Neural cell (in vitro differentiated cells): ENCODE measurements at regions not wholly inside any gene's neighbourhood (a gene's known extent, or its start where the extent isn't known, plus 50 kb on each side); places are given as distances from the start of the nearest gene placed in this dataset.

ENCODE experiments used
- H2AFZ ChIP-seq: fragments of 200-600, 300-800 bp; sonication (generic), shearing (Covaris generic); 2 replicates; pipeline ENCODE4 v1.6.0; 2014; ENCODE audit warnings: low read depth, mild to moderate bottlenecking, antibody characterized with exemption, low read length, moderate library complexity
- H3F3A ChIP-seq: fragments of 200-600 bp; shearing (Covaris generic); 2 replicates; pipeline ENCODE4 v1.6.1; 2016; ENCODE audit warnings: mild to moderate bottlenecking, moderate library complexity, mixed read lengths, antibody characterized with exemption, low read length; ENCODE audit not compliant: insufficient read depth, poor library complexity, severe bottlenecking
- H3K27ac ChIP-seq: fragments of 200-600, 300-800 bp; sonication (generic), shearing (Covaris generic); 2 replicates; pipeline ENCODE4 v1.5.1; 2014; ENCODE audit warnings: mild to moderate bottlenecking, low read length, moderate library complexity
- H3K27me3 ChIP-seq: fragments of 300-800, 200-600 bp; sonication (generic), shearing (Covaris generic); 2 replicates; pipeline ENCODE4 v1.6.0; 2014; ENCODE audit warnings: mild to moderate bottlenecking, low read depth, low read length, moderate library complexity; ENCODE audit not compliant: insufficient read depth
- H3K36me3 ChIP-seq: fragments of 300-800, 200-600 bp; sonication (generic), shearing (Covaris generic); 2 replicates; pipeline ENCODE4 v1.5.1; 2014; ENCODE audit warnings: mild to moderate bottlenecking, antibody characterized with exemption, low read length, moderate library complexity; ENCODE audit not compliant: insufficient read depth
- H3K4me2 ChIP-seq: fragments of 300-800, 200-600 bp; sonication (generic), shearing (Covaris generic); 2 replicates; pipeline ENCODE4 v1.6.0; 2014; ENCODE audit warnings: mild to moderate bottlenecking, low read length
- H3K4me3 ChIP-seq: fragments of 300-800, 200-600 bp; sonication (generic), shearing (Covaris generic); 2 replicates; pipeline ENCODE4 v1.5.1; 2014; ENCODE audit warnings: mild to moderate bottlenecking, low read length, moderate library complexity
- H3K79me2 ChIP-seq: fragments of 200-600 bp; shearing (Covaris generic); replicated peaks from 2 replicates; pipeline ENCODE4 v1.6.0; 2014; ENCODE audit warnings: mild to moderate bottlenecking, low read length, moderate library complexity; ENCODE audit not compliant: insufficient read depth
- H3K9ac ChIP-seq: fragments of 300-800, 200-600 bp; sonication (generic), shearing (Covaris generic); 2 replicates; pipeline ENCODE4 v1.6.1; 2016; ENCODE audit warnings: mild to moderate bottlenecking, low read length, mixed read lengths
- H3K9me2 ChIP-seq: fragments of 200-600 bp; shearing (Covaris generic); 2 replicates; pipeline ENCODE4 v1.6.1; 2016; ENCODE audit warnings: mild to moderate bottlenecking, low read length, mixed read lengths; ENCODE audit not compliant: insufficient read depth
- H3K9me3 ChIP-seq: fragments of 200-600, 300-800 bp; sonication (generic), shearing (Covaris generic); 2 replicates; pipeline ENCODE4 v1.6.1; 2016; ENCODE audit warnings: mild to moderate bottlenecking, mixed run types, low read length, moderate library complexity, mixed read lengths
- H4K20me1 ChIP-seq: fragments of 200-600 bp; shearing (Covaris generic); 2 replicates; pipeline ENCODE4 v1.6.1; 2016; ENCODE audit warnings: mild to moderate bottlenecking, mixed run types; ENCODE audit not compliant: insufficient read depth
- EP300 ChIP-seq: fragments of 450-650 bp; conservative IDR thresholded peaks from 2 replicates; pipeline ENCODE4 v1.6.1; 2014; ENCODE audit warnings: antibody characterized with exemption, mild to moderate bottlenecking, moderate library complexity; ENCODE audit not compliant: poor library complexity, severe bottlenecking
- EZH2 ChIP-seq: fragments of 200-600, 300-800 bp; shearing (Covaris generic), sonication (generic); IDR thresholded peaks from 2 replicates; pipeline ENCODE4 v1.6.1; 2014; ENCODE audit warnings: antibody characterized with exemption, low read length, borderline replicate concordance, mild to moderate bottlenecking; ENCODE audit not compliant: insufficient read depth, poor library complexity, severe bottlenecking
- MXI1 ChIP-seq: fragments of 450-650 bp; conservative IDR thresholded peaks from 2 replicates; pipeline ENCODE4 v1.6.1; 2014; ENCODE audit warnings: antibody characterized with exemption, mild to moderate bottlenecking; ENCODE audit not compliant: poor library complexity, severe bottlenecking
- POLR2AphosphoS5 ChIP-seq: IDR thresholded peaks from 2 replicates; pipeline ENCODE4 v1.6.1; 2012
- RAD21 ChIP-seq: fragments of 450-650 bp; conservative IDR thresholded peaks from 2 replicates; pipeline ENCODE4 v1.6.1; 2014; ENCODE audit warnings: antibody characterized with exemption, mild to moderate bottlenecking, moderate library complexity
- SMC3 ChIP-seq: fragments of 450-650 bp; conservative IDR thresholded peaks from 2 replicates; pipeline ENCODE4 v1.6.1; 2014; ENCODE audit warnings: antibody characterized with exemption, mild to moderate bottlenecking, moderate library complexity; ENCODE audit not compliant: poor library complexity
- TAF1 ChIP-seq: IDR thresholded peaks from 2 replicates; pipeline ENCODE4 v1.6.1; 2012; ENCODE audit warnings: low read depth
- TF ChIP-seq, protein P1 (sequence below): fragments of 450-650 bp; IDR thresholded peaks from 2 replicates; pipeline ENCODE4 v1.5.1; 2014; ENCODE audit warnings: antibody characterized with exemption, mild to moderate bottlenecking, moderate library complexity; ENCODE audit not compliant: poor library complexity, severe bottlenecking
- TF ChIP-seq, protein P2 (sequence below): IDR thresholded peaks from 2 replicates; pipeline ENCODE4 v1.6.1; 2012; ENCODE audit warnings: borderline replicate concordance

DNA sequence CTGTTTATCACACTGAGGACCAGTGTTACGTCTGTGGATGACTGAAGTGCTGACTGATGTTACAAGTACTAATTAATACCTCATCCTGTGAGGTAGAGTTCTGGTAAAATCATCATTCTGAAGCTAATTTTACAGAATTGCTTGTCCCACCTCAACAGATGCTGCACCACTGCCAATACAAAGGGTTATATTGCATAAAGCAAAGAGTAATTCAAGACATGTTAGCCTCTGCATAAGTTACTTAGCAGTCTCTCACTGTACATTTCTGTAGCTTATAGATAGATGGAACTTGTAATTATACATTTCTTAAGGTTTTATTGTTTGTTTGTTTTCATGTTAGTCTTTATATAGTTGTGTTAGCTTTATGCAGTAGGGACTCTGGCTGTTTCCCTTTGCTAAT is 513.6 kb downstream of the ANXA1 start:
- H3K4me2 ChIP-seq, result no peak overlapping the region
- no peaks in the 10 kb centered on the region for H3F3A ChIP-seq
- H3K79me2 ChIP-seq, result no peaks in the 10 kb centered on the region
- no peaks in the 10 kb centered on the region for H3K9me2 ChIP-seq
- no peak overlapping the region for H2AFZ ChIP-seq
- H3K27me3 ChIP-seq, result no peaks in the 10 kb centered on the region
- H3K9me3 ChIP-seq, result no peaks in the 10 kb centered on the region
- no peak overlapping the region for H3K9ac ChIP-seq
- no peaks in the 10 kb centered on the region for H3K36me3 ChIP-seq
- H3K4me3 ChIP-seq, result no peak overlapping the region
- no peak overlapping the region for H3K27ac ChIP-seq
- no peak for TF ChIP-seq EP300
- TF ChIP-seq, protein P1, sequence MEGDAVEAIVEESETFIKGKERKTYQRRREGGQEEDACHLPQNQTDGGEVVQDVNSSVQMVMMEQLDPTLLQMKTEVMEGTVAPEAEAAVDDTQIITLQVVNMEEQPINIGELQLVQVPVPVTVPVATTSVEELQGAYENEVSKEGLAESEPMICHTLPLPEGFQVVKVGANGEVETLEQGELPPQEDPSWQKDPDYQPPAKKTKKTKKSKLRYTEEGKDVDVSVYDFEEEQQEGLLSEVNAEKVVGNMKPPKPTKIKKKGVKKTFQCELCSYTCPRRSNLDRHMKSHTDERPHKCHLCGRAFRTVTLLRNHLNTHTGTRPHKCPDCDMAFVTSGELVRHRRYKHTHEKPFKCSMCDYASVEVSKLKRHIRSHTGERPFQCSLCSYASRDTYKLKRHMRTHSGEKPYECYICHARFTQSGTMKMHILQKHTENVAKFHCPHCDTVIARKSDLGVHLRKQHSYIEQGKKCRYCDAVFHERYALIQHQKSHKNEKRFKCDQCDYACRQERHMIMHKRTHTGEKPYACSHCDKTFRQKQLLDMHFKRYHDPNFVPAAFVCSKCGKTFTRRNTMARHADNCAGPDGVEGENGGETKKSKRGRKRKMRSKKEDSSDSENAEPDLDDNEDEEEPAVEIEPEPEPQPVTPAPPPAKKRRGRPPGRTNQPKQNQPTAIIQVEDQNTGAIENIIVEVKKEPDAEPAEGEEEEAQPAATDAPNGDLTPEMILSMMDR, result no peak
- TF ChIP-seq RAD21, result no peak
- TF ChIP-seq EZH2, result no peak
- TF ChIP-seq, protein P2, sequence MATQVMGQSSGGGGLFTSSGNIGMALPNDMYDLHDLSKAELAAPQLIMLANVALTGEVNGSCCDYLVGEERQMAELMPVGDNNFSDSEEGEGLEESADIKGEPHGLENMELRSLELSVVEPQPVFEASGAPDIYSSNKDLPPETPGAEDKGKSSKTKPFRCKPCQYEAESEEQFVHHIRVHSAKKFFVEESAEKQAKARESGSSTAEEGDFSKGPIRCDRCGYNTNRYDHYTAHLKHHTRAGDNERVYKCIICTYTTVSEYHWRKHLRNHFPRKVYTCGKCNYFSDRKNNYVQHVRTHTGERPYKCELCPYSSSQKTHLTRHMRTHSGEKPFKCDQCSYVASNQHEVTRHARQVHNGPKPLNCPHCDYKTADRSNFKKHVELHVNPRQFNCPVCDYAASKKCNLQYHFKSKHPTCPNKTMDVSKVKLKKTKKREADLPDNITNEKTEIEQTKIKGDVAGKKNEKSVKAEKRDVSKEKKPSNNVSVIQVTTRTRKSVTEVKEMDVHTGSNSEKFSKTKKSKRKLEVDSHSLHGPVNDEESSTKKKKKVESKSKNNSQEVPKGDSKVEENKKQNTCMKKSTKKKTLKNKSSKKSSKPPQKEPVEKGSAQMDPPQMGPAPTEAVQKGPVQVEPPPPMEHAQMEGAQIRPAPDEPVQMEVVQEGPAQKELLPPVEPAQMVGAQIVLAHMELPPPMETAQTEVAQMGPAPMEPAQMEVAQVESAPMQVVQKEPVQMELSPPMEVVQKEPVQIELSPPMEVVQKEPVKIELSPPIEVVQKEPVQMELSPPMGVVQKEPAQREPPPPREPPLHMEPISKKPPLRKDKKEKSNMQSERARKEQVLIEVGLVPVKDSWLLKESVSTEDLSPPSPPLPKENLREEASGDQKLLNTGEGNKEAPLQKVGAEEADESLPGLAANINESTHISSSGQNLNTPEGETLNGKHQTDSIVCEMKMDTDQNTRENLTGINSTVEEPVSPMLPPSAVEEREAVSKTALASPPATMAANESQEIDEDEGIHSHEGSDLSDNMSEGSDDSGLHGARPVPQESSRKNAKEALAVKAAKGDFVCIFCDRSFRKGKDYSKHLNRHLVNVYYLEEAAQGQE, result no peak
- no peak for TF ChIP-seq TAF1
- H4K20me1 ChIP-seq, result no peaks in the 10 kb centered on the region

DNA sequence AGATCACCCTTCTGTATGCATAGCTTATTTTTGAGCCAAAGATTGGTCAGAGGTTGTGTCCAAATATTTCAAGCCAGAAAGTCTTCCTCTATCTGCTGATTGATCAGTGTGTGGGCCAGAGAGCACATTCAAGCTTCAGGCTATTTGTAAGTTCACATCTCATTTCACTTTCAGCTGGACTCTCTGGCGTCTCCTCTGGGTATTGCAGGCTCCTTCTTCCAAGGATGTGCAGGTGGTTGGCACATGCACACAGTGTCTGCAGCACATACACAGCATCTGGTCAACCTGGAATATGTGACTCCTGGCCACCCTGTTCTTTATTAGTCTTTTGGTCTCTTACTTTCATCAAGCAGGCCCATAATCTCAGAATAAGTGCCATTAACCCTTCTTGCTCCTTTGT is 516.1 kb downstream of the ANXA1 start:
- Histone ChIP-seq H3K79me2 (no peaks in the 10 kb centered on the region), H4K20me1 (no peaks in the 10 kb centered on the region), H3K27me3 (no peaks in the 10 kb centered on the region), H3K27ac (no peak overlapping the region), H3F3A (no peaks in the 10 kb centered on the region), H3K9me3 (no peaks in the 10 kb centered on the region), H3K4me3 (no peak overlapping the region), H3K9me2 (no peaks in the 10 kb centered on the region), H2AFZ (no peak overlapping the region), H3K4me2 (no peak overlapping the region), H3K36me3 (no peaks in the 10 kb centered on the region), H3K9ac (no peak overlapping the region)
- no peak for TF ChIP-seq EP300
- no peak for TF ChIP-seq EZH2
- no peak for TF ChIP-seq SMC3
- TF ChIP-seq, protein P2, result no peak
- TF ChIP-seq RAD21, result no peak
- no peak for TF ChIP-seq POLR2AphosphoS5
- no peak for TF ChIP-seq MXI1
- TF ChIP-seq TAF1, result no peak
- TF ChIP-seq, protein P1, result no peak
